Adipocyte (in vitro differentiated cells): ENCODE measurements at regions not wholly inside any gene's neighbourhood (a gene's known extent, or its start where the extent isn't known, plus 50 kb on each side); places are given as distances from the start of the nearest gene placed in this dataset.

Source experiments
- DNase-seq: peaks from one replicate; pipeline ENCODE4 v3.0.0-alpha.2; 2015; ENCODE audit warnings: low read depth
- H3K27me3 ChIP-seq: replicated peaks from 2 replicates; pipeline ENCODE4 v1.7.0; 2013; ENCODE audit warnings: mild to moderate bottlenecking, low read length, moderate library complexity; ENCODE audit not compliant: control insufficient read depth, insufficient read depth
- H3K36me3 ChIP-seq: 2 replicates; pipeline ENCODE4 v1.7.0; 2013; ENCODE audit warnings: low read length, mild to moderate bottlenecking, moderate library complexity; ENCODE audit not compliant: control insufficient read depth, insufficient read depth, severe bottlenecking
- H3K4me1 ChIP-seq: 2 replicates; pipeline ENCODE4 v1.7.0; 2013; ENCODE audit warnings: mild to moderate bottlenecking, low read length, moderate library complexity; ENCODE audit not compliant: control insufficient read depth, insufficient read depth
- H3K4me3 ChIP-seq: 2 replicates; pipeline ENCODE4 v1.7.0; 2013; ENCODE audit warnings: mild to moderate bottlenecking, low read length, moderate library complexity
- H3K9ac ChIP-seq: 2 replicates; pipeline ENCODE4 v1.7.0; 2013; ENCODE audit warnings: mild to moderate bottlenecking, low read length, moderate library complexity
- H3K9me3 ChIP-seq: 2 replicates; pipeline ENCODE4 v1.7.0; 2013; ENCODE audit warnings: mild to moderate bottlenecking, low read length, moderate library complexity; ENCODE audit not compliant: control insufficient read depth

GRCh38 chr15:69943637-69944036 is 154.1 kb downstream of the TLE3 start:
- H3K27me3 ChIP-seq = peaks cover 37% of the 10 kb centered on the region
- no peaks in the 10 kb centered on the region for H3K4me1 ChIP-seq
- peaks cover 3% of the 10 kb centered on the region for H3K9me3 ChIP-seq
- H3K4me3 ChIP-seq = no peak overlapping the region
- H3K36me3 ChIP-seq = no peaks in the 10 kb centered on the region
- no peak overlapping the region for H3K9ac ChIP-seq
- no peak for DNase-seq

- no peak overlapping the region for H3K4me3 ChIP-seq
- no peak for DNase-seq
- peaks cover 33% of the 10 kb centered on the region for H3K27me3 ChIP-seq
- no peaks in the 10 kb centered on the region for H3K36me3 ChIP-seq
- H3K9ac ChIP-seq = no peak overlapping the region
- H3K4me1 ChIP-seq = no peaks in the 10 kb centered on the region
- H3K9me3 ChIP-seq = peaks cover 3% of the 10 kb centered on the region
Measured at GRCh38 chr15:69945729-69946128, 152.0 kb downstream of the TLE3 start.

- Histone ChIP-seq H3K27me3 (peaks cover 33% of the 10 kb centered on the region), H3K4me3 (no peak overlapping the region), H3K9ac (no peak overlapping the region), H3K4me1 (no peaks in the 10 kb centered on the region), H3K36me3 (no peaks in the 10 kb centered on the region), H3K9me3 (peaks cover 3% of the 10 kb centered on the region)
- no peak for DNase-seq
Measured at GRCh38 chr15:69946870-69947269, 150.8 kb downstream of the TLE3 start.

- no peak overlapping the region for H3K4me3 ChIP-seq
- peaks cover 3% of the 10 kb centered on the region for H3K9me3 ChIP-seq
- no peaks in the 10 kb centered on the region for H3K4me1 ChIP-seq
- H3K9ac ChIP-seq = no peak overlapping the region
- no peak for DNase-seq
- no peaks in the 10 kb centered on the region for H3K36me3 ChIP-seq
- peaks cover 29% of the 10 kb centered on the region for H3K27me3 ChIP-seq
Measured at GRCh38 chr15:69947394-69947793, 150.3 kb downstream of the TLE3 start.

- no peak for DNase-seq
- H3K4me3 ChIP-seq = no peak overlapping the region
Measured at GRCh38 chr15:69949485-69949884, 148.2 kb downstream of the TLE3 start.

GRCh38 chr15:69951256-69951897 is 146.3 kb downstream of the TLE3 start:
- no peak overlapping the region for H3K9ac ChIP-seq
- DNase-seq = no peak
- peaks cover 32% of the 10 kb centered on the region for H3K27me3 ChIP-seq
- H3K9me3 ChIP-seq = no peaks in the 10 kb centered on the region
- no peak overlapping the region for H3K4me3 ChIP-seq
- no peaks in the 10 kb centered on the region for H3K4me1 ChIP-seq
- H3K36me3 ChIP-seq = no peaks in the 10 kb centered on the region

More at GRCh38 chr15:69949485-69949884, 148.2 kb downstream of the TLE3 start:
- Histone ChIP-seq H3K9me3 (peaks cover 3% of the 10 kb centered on the region), H3K27me3 (peaks cover 28% of the 10 kb centered on the region), H3K4me1 (no peaks in the 10 kb centered on the region), H3K36me3 (no peaks in the 10 kb centered on the region), H3K9ac (no peak overlapping the region)

- Histone ChIP-seq H3K36me3 (no peaks in the 10 kb centered on the region), H3K4me1 (no peaks in the 10 kb centered on the region), H3K4me3 (no peak overlapping the region), H3K27me3 (peaks cover 28% of the 10 kb centered on the region), H3K9ac (no peak overlapping the region), H3K9me3 (no peaks in the 10 kb centered on the region)
- peak; percentile 21 for DNase-seq
Measured at GRCh38 chr15:69951898-69952555, 145.7 kb downstream of the TLE3 start.

GRCh38 chr15:69953051-69953450 is 144.7 kb downstream of the TLE3 start:
- no peaks in the 10 kb centered on the region for H3K4me1 ChIP-seq
- no peaks in the 10 kb centered on the region for H3K9me3 ChIP-seq
- H3K36me3 ChIP-seq = no peaks in the 10 kb centered on the region
- no peak for DNase-seq
- peaks cover 28% of the 10 kb centered on the region for H3K27me3 ChIP-seq
- H3K4me3 ChIP-seq = no peak overlapping the region
- no peak overlapping the region for H3K9ac ChIP-seq

GRCh38 chr15:69953816-69954215 is 143.9 kb downstream of the TLE3 start:
- no peak overlapping the region for H3K9ac ChIP-seq
- no peak overlapping the region for H3K4me3 ChIP-seq
- H3K4me1 ChIP-seq = no peaks in the 10 kb centered on the region
- peaks cover 28% of the 10 kb centered on the region for H3K27me3 ChIP-seq
- no peaks in the 10 kb centered on the region for H3K9me3 ChIP-seq
- no peaks in the 10 kb centered on the region for H3K36me3 ChIP-seq
- no peak for DNase-seq

GRCh38 chr15:69954666-69955065 is 143.1 kb downstream of the TLE3 start:
- Histone ChIP-seq H3K4me3 (no peak overlapping the region), H3K9ac (no peak overlapping the region), H3K4me1 (no peaks in the 10 kb centered on the region), H3K9me3 (no peaks in the 10 kb centered on the region), H3K27me3 (peaks cover 35% of the 10 kb centered on the region), H3K36me3 (no peaks in the 10 kb centered on the region)
- no peak for DNase-seq

GRCh38 chr15:69955240-69955894 is 142.3 kb downstream of the TLE3 start:
- DNase-seq = no peak
- Histone ChIP-seq H3K9me3 (no peaks in the 10 kb centered on the region), H3K4me1 (no peaks in the 10 kb centered on the region), H3K9ac (no peak overlapping the region), H3K4me3 (no peak overlapping the region), H3K36me3 (no peaks in the 10 kb centered on the region), H3K27me3 (peaks cover 35% of the 10 kb centered on the region)
